NT2/D1 (cell line): ENCODE measurements at regions not wholly inside any gene's neighbourhood (a gene's known extent, or its start where the extent isn't known, plus 50 kb on each side); places are given as distances from the start of the nearest gene placed in this dataset.

Source experiments
- SUZ12 ChIP-seq: IDR thresholded peaks from 2 replicates; pipeline ENCODE4 v1.6.1; 2011; ENCODE audit not compliant: insufficient read length, insufficient read depth; ENCODE audit errors: extremely low read depth
- YY1 ChIP-seq: IDR thresholded peaks from 2 replicates; pipeline ENCODE4 v1.6.1; 2011; ENCODE audit not compliant: insufficient read length, insufficient read depth

- TF ChIP-seq SUZ12: no peak
- TF ChIP-seq YY1: no peak
Observed at GRCh38 chr17:79513820-79514535, 96.9 kb downstream of the RBFOX3 start.
